GM10266 (cell line): ENCODE measurements at regions not wholly inside any gene's neighbourhood (a gene's known extent, or its start where the extent isn't known, plus 50 kb on each side); places are given as distances from the start of the nearest gene placed in this dataset.

Experiments
- DNase-seq: peaks from one replicate; pipeline ENCODE4 v3.0.0; 2012; ENCODE audit errors: extremely low spot score
- TF ChIP-seq, protein P1 (sequence below): IDR thresholded peaks from 2 replicates; pipeline ENCODE4 v1.5.1; 2012; ENCODE audit warnings: mild to moderate bottlenecking, low read depth; ENCODE audit not compliant: control insufficient read depth, insufficient read depth; ENCODE audit errors: missing control alignments

- TF ChIP-seq, protein P1, sequence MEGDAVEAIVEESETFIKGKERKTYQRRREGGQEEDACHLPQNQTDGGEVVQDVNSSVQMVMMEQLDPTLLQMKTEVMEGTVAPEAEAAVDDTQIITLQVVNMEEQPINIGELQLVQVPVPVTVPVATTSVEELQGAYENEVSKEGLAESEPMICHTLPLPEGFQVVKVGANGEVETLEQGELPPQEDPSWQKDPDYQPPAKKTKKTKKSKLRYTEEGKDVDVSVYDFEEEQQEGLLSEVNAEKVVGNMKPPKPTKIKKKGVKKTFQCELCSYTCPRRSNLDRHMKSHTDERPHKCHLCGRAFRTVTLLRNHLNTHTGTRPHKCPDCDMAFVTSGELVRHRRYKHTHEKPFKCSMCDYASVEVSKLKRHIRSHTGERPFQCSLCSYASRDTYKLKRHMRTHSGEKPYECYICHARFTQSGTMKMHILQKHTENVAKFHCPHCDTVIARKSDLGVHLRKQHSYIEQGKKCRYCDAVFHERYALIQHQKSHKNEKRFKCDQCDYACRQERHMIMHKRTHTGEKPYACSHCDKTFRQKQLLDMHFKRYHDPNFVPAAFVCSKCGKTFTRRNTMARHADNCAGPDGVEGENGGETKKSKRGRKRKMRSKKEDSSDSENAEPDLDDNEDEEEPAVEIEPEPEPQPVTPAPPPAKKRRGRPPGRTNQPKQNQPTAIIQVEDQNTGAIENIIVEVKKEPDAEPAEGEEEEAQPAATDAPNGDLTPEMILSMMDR = no peak
- DNase-seq = no peak
These were observed 103.8 kb upstream of the COPS8 start for GRCh38 chr2:236981701-236982485.

GRCh38 chr2:236982693-236983455, 102.8 kb upstream of the COPS8 start:
- TF ChIP-seq, protein P1 = no peak
- no peak for DNase-seq

GRCh38 chr2:236984046-236984445, 101.6 kb upstream of the COPS8 start:
- TF ChIP-seq, protein P1 = no peak
- DNase-seq = no peak

GRCh38 chr2:236985761-236986339, 99.8 kb upstream of the COPS8 start:
- TF ChIP-seq, protein P1 = no peak
- DNase-seq = no peak

DNA sequence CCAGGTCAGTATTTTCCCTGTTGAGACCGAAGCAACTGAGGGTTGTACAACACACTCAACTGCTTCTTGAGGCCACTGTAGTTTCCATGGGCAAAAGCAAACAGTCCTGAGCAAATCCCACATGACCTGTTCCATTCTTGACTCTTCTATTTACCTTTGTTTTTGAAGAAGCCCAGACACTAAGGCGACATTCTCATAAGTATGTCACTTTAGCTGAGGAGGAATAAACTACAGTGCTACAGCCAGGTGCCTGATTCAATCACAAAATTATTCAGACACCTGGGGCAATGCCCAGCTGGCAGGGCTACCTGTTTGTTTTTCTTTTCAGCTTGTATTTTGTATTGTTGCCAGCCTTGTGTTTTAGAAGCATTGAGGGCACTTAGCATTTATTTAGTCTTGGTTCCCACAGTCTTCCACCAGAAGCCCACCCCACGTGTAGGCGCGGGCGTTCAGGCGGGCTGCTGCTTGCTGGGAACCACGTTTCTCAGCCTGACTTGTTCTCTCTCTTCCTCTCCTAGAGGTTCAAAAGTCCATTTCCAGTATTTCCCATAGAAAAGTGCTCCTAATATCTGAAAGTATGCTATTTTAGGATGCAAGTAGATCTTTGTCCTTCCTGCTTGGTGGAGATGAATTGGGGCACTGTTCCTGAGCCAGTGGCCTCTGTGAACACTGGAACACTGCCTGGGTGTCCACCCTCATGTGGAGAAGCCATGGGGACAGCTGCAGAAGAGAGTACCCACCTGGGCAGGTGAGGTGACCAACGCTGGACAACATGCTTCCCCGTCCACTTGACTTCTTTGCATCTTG, 99.0 kb upstream of the COPS8 start:
- TF ChIP-seq, protein P1 = no peak
- no peak for DNase-seq

DNA sequence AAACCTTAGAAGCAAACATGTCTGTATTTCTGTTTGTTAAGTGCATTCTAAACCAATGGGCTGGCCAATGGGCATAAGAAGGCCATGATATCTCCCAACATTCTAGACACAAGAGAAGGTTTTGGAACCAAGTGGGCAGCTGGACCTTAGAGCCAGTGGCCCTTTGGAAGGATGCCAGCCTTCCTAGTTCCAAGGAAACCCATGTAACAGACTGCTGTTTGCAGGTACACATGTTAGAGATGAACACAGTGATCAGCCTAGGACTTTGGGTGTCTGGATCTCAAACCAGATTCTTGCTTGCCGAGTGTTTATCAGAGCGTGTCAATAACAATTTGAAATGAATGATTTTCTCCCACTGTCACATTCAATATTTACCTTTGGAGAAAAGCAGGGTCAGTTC, 97.5 kb upstream of the COPS8 start:
- TF ChIP-seq, protein P1 = no peak
- DNase-seq = no peak
